SH-SY5Y (cell line): ENCODE measurements at regions not wholly inside any gene's neighbourhood (a gene's known extent, or its start where the extent isn't known, plus 50 kb on each side); places are given as distances from the start of the nearest gene placed in this dataset.

Experiments used
- GATA2 ChIP-seq: IDR thresholded peaks from 2 replicates; pipeline ENCODE4 v1.6.1; 2011; ENCODE audit warnings: mild to moderate bottlenecking, low read depth, low read length
- GATA3 ChIP-seq: IDR thresholded peaks from 2 replicates; pipeline ENCODE4 v1.6.1; 2011; ENCODE audit warnings: low read depth, mild to moderate bottlenecking, low read length, moderate library complexity

DNA sequence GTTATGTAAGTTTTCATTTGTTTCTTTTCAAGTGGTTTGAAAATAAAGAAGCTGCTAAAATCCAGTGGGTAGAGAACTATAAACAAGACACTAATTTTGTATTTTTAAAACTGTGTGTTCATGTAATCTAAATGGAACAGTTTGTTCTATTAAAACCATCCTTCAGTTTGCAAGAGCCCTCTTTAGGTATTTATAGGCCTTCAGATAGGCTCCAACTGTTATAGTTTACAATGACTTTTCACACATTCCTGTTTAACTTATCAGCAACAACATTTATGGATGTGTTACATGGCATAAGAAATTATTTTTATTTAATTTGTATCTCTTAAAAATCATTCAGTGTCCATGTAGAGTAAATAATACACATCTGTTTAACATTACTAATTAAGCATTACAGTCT, 126.7 kb upstream of the SLCO6A1 start:
- TF ChIP-seq GATA2 (no peak), GATA3 (no peak)
